B cell (primary cell): ENCODE measurements at regions not wholly inside any gene's neighbourhood (a gene's known extent, or its start where the extent isn't known, plus 50 kb on each side); places are given as distances from the start of the nearest gene placed in this dataset.

ENCODE experiments used
- ATAC-seq: fragments of 200-7000 bp; cut with Tn5 transposase; one replicate; pipeline ENCODE4 v1.10.0; 2021; ENCODE audit warnings: low read depth, mild to moderate bottlenecking, moderate number of reproducible peaks, moderate library complexity
- CTCF ChIA-PET: fragments of 350-600 bp; sonication (Branson Sonifier 250); formaldehyde crosslinking; loops from one replicate; lab custom pipeline; 2021; ENCODE audit warnings: antibody characterized with exemption, inconsistent platforms; lab: Charles Lee
- POLR2A ChIA-PET: fragments of 350-600 bp; sonication (Branson Sonifier 250); formaldehyde crosslinking; loops from one replicate; lab custom pipeline; 2021; ENCODE audit warnings: antibody characterized with exemption; lab: Charles Lee
- DNase-seq: peaks from one replicate; pipeline ENCODE4 v3.0.0; 2013
- H2AFZ ChIP-seq: 2 replicates; pipeline ENCODE4 v1.6.1; 2012; ENCODE audit warnings: mild to moderate bottlenecking, low read depth, low read length; ENCODE audit not compliant: insufficient read depth, poor library complexity, severe bottlenecking
- H3K27ac ChIP-seq, 2 donors: 1 replicate in 1 of 2; 2 replicates in 1 of 2; pipeline ENCODE4 v1.5.1; 2012 to 2013; ENCODE audit warnings: low read length in 2 of 2, mild to moderate bottlenecking in 2 of 2, moderate library complexity in 1 of 2
- H3K27me3 ChIP-seq, 4 experiments: fragments of 200-600 bp in 1 of 4; sonication (generic) in 1 of 4; replicated peaks in 1 of 4; 1 replicate in 2 of 4; 2 replicates in 2 of 4; pipeline versions ENCODE4 v1.6.1 to v1.7.0; 2013 to 2016; ENCODE audit warnings: low read length in 3 of 4, mild to moderate bottlenecking in 2 of 4, mixed read lengths in 1 of 4, moderate library complexity in 1 of 4; ENCODE audit not compliant: insufficient read depth in 4 of 4, control insufficient read depth in 3 of 4; ENCODE audit errors: control extremely low read depth in 1 of 4
- H3K36me3 ChIP-seq, 2 experiments: replicated peaks in 1 of 2; 1 replicate in 1 of 2; 2 replicates in 1 of 2; pipeline versions ENCODE4 v1.6.1 to v1.7.1; 2013; ENCODE audit warnings: low read length in 1 of 2; ENCODE audit not compliant: insufficient read depth in 2 of 2, control insufficient read depth in 1 of 2; ENCODE audit errors: control extremely low read depth in 1 of 2, extremely low read depth in 1 of 2
- H3K4me1 ChIP-seq, 2 donors: fragments of 200-600 bp in 1 of 2; sonication (generic) in 1 of 2; 1 replicate in 1 of 2; 2 replicates in 1 of 2; pipeline versions ENCODE4 v1.5.1 to v1.6.1; 2013 to 2017; ENCODE audit warnings: low read length in 2 of 2; ENCODE audit not compliant: control insufficient read depth in 2 of 2, insufficient read depth in 2 of 2
- H3K4me2 ChIP-seq: replicated peaks from 2 replicates; pipeline ENCODE3; 2012; ENCODE audit warnings: mild to moderate bottlenecking, low read depth, low read length; ENCODE audit not compliant: poor library complexity, severe bottlenecking
- H3K4me3 ChIP-seq, 5 experiments: fragments of 200-600 bp in 1 of 5; sonication (generic) in 1 of 5; 1 replicate in 3 of 5; 2 replicates in 2 of 5; pipeline versions ENCODE4 v1.5.1 to v1.7.0; 2011 to 2016; ENCODE audit warnings: low read length in 4 of 5, mild to moderate bottlenecking in 4 of 5, low read depth in 2 of 5, control low read depth in 1 of 5, moderate library complexity in 1 of 5; ENCODE audit not compliant: insufficient read depth in 1 of 5; ENCODE audit errors: control extremely low read depth in 1 of 5, extremely low read depth in 1 of 5
- H3K79me2 ChIP-seq: fragments of 200-600 bp; sonication (generic); one replicate; pipeline ENCODE4 v1.6.0; 2016; ENCODE audit warnings: low read length; ENCODE audit not compliant: control insufficient read depth, insufficient read depth
- H3K9ac ChIP-seq: fragments of 200-600 bp; sonication (generic); 2 replicates; pipeline ENCODE4 v1.6.1; 2017; ENCODE audit warnings: mild to moderate bottlenecking, low read length, moderate library complexity
- H3K9me3 ChIP-seq, 3 donors: one replicate each; pipeline versions ENCODE4 v1.6.1 to v1.7.1; 2013; ENCODE audit warnings: low read length in 2 of 3; ENCODE audit not compliant: control insufficient read depth in 2 of 3, insufficient read depth in 1 of 3; ENCODE audit errors: control extremely low read depth in 1 of 3
- H4K20me1 ChIP-seq: 2 replicates; pipeline ENCODE4 v1.6.0; 2012; ENCODE audit warnings: mild to moderate bottlenecking, low read length; ENCODE audit not compliant: insufficient read depth, control insufficient read depth, poor library complexity, severe bottlenecking
- H3K27ac Mint-ChIP-seq: one replicate; pipeline ENCODE4 v1.8.0; 2021; ENCODE audit warnings: mixed read lengths
- H3K27me3 Mint-ChIP-seq: one replicate; pipeline ENCODE4 v1.8.0; 2021; ENCODE audit warnings: mixed read lengths
- H3K4me1 Mint-ChIP-seq: one replicate; pipeline ENCODE4 v1.8.0; 2021; ENCODE audit warnings: mixed read lengths
- H3K4me3 Mint-ChIP-seq: one replicate; pipeline ENCODE4 v1.8.0; 2021; ENCODE audit warnings: mixed read lengths
- H3K9me3 Mint-ChIP-seq: one replicate; pipeline ENCODE4 v1.8.0; 2022; ENCODE audit warnings: mixed read lengths; ENCODE audit not compliant: insufficient read depth
- EZH2 ChIP-seq: IDR thresholded peaks from 2 replicates; pipeline ENCODE4 v1.6.1; 2012; ENCODE audit warnings: borderline replicate concordance, low read depth, mild to moderate bottlenecking, moderate library complexity, low read length; ENCODE audit not compliant: insufficient read depth, poor library complexity, severe bottlenecking
- WGBS: methylation state at CpG from one replicate; pipeline ENCODE4 v1.1.5; 2013; ENCODE audit warnings: missing lambda C conversion rate; ENCODE audit not compliant: insufficient coverage; 5-methylcytosine and 5-hydroxymethylcytosine counted together
- intact Hi-C: fragments of 100-400 bp; cut with micrococcal nuclease; formaldehyde crosslinking; loops from one replicate; pipeline ENCODE4 v1.10.0; 2022
- TF ChIP-seq, protein P1 (sequence below): fragments of 200-600 bp; IDR thresholded peaks from one replicate; pipeline ENCODE4 v1.8.0; 2022; ENCODE audit warnings: antibody characterized with exemption, mild to moderate bottlenecking

DNA sequence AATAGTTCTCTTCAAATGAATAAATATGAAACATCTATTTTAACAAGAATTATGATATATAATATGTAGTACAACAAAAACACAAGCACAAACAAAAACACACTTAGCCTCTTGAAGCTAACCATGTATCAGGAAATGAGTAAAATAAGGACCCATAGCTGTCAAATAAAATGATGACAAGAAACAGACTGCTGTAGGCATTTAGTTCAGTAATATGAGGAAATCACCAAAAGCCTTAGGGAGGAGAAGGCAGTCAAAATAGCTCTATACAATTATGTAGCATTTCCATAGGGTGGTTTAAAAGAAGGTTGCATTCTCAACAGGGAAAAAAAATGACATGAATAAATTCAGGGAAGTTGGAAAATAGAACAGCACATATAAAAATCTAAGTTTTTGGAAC, 163.4 kb downstream of the PCDH20 start:
- no peak overlapping the region for H3K4me2 ChIP-seq
- H3K27ac ChIP-seq = no peak overlapping the region
- Mint-ChIP-seq H3K27ac (no peak overlapping the region), H3K9me3 (no peaks in the 10 kb centered on the region), H3K4me3 (no peak overlapping the region), H3K27me3 (no peaks in the 10 kb centered on the region), H3K4me1 (no peaks in the 10 kb centered on the region)
- no peak overlapping the region for H3K4me3 ChIP-seq
- DNase-seq (no peak), ATAC-seq (no peak)
- no peaks in the 10 kb centered on the region for H3K36me3 ChIP-seq
- intact Hi-C loops = no loop called here
- H3K9ac ChIP-seq = no peak overlapping the region
- H2AFZ ChIP-seq = no peak overlapping the region
- peaks cover 0 to 2% (median 0%) of the 10 kb centered on the region in 3 donors for H3K9me3 ChIP-seq
- no peaks in the 10 kb centered on the region for H4K20me1 ChIP-seq
- H3K4me1 ChIP-seq = no peaks in the 10 kb centered on the region
- ChIA-PET CTCF (no interaction called here), POLR2A (no interaction called here)
- no peaks in the 10 kb centered on the region for H3K79me2 ChIP-seq
- TF ChIP-seq EZH2 = no peak
- TF ChIP-seq, protein P1, sequence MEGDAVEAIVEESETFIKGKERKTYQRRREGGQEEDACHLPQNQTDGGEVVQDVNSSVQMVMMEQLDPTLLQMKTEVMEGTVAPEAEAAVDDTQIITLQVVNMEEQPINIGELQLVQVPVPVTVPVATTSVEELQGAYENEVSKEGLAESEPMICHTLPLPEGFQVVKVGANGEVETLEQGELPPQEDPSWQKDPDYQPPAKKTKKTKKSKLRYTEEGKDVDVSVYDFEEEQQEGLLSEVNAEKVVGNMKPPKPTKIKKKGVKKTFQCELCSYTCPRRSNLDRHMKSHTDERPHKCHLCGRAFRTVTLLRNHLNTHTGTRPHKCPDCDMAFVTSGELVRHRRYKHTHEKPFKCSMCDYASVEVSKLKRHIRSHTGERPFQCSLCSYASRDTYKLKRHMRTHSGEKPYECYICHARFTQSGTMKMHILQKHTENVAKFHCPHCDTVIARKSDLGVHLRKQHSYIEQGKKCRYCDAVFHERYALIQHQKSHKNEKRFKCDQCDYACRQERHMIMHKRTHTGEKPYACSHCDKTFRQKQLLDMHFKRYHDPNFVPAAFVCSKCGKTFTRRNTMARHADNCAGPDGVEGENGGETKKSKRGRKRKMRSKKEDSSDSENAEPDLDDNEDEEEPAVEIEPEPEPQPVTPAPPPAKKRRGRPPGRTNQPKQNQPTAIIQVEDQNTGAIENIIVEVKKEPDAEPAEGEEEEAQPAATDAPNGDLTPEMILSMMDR = no peak
- H3K27me3 ChIP-seq = no peaks in the 10 kb centered on the region

DNA sequence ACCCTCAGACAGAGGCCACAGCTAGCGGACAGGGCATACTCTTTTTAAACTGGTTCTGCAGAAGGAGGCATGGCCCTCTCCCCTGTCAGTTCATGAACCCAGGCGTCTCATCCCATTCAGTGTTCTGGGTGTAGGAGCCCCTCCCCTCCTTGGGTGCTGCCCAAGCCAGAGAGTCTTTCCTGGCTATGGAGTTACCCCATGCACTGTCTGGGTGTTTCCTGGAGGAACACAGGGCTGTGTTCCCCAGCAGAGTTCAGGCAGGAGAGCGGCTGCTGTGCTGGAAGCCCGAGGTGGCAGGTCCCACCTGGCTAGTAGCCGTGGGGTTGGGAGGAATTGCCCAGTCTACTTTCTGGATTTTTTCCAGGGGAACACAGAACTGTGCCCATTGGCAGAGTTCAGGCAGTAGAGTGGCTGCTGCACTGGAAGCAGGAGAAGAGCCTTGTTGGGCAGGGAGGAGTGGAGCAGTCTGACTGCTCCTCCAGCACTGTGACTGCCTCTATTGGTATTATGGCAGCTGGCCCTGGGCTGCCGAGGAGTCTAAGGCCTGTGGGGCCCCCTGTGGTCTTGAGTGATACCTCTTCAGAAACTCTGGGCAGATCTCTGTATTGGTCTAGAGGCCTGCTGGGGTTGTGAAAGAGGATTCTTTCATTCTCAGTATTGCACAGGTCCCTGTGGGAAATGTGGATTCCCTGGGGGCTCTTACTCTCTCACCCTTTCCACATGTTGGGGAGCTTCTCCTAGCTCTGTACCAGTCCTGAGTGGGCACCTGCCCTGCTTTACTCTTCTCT, 168.3 kb downstream of the PCDH20 start:
- H3K27ac ChIP-seq = no peak overlapping the region

More for the DNA sequence above, 168.3 kb downstream of the PCDH20 start:
- intact Hi-C loops = no loop called here
- ATAC-seq (no peak), DNase-seq (no peak)
- CTCF ChIA-PET = no interaction called here
- Histone ChIP-seq H3K4me2 (no peak overlapping the region), H3K4me3 (no peak overlapping the region), H3K9ac (no peak overlapping the region), H3K27me3 (no peaks in the 10 kb centered on the region), H3K79me2 (no peaks in the 10 kb centered on the region), H2AFZ (no peak overlapping the region), H3K4me1 (no peaks in the 10 kb centered on the region), H3K36me3 (no peaks in the 10 kb centered on the region), H4K20me1 (no peaks in the 10 kb centered on the region), H3K9me3 (peaks cover 0 to 5% (median 0%) of the 10 kb centered on the region in 3 donors)
- TF ChIP-seq, protein P1 = no peak
- TF ChIP-seq EZH2 = no peak
- Mint-ChIP-seq H3K4me3 (no peak overlapping the region), H3K9me3 (peaks cover 5% of the 10 kb centered on the region), H3K4me1 (no peaks in the 10 kb centered on the region), H3K27me3 (no peaks in the 10 kb centered on the region), H3K27ac (no peak overlapping the region)
- POLR2A ChIA-PET = no interaction called here
- WGBS = 78% methylated on average over 6 of the region's 6 CpGs
